Muscle layer of duodenum (tissue), 2 donors: ENCODE measurements at regions not wholly inside any gene's neighbourhood (a gene's known extent, or its start where the extent isn't known, plus 50 kb on each side); places are given as distances from the start of the nearest gene placed in this dataset.
A peak's percentile ranks its signal among the peaks of the same experiment; 100 is the strongest.
"Not testable (repeated sequence)": the region's sequence is repeated elsewhere in the genome, so short reads cannot be mapped to it uniquely, and the experiment has no call there.

Experiments
- H3K27ac ChIP-seq: one replicate; pipeline ENCODE4 v1.7.0; 2013; ENCODE audit warnings: mild to moderate bottlenecking, low read length
- H3K27me3 ChIP-seq: one replicate; pipeline ENCODE4 v1.7.0; 2013; ENCODE audit warnings: low read depth, mild to moderate bottlenecking, control low read depth, low read length
- H3K36me3 ChIP-seq, 2 donors: one replicate each; pipeline ENCODE4 v1.7.0; 2013; ENCODE audit warnings: low read length in 2 of 2, control low read depth in 1 of 2, mild to moderate bottlenecking in 1 of 2; ENCODE audit not compliant: insufficient read depth in 2 of 2, control insufficient read depth in 1 of 2
- H3K4me1 ChIP-seq, 2 donors: one replicate each; pipeline ENCODE4 v1.7.0; 2013; ENCODE audit warnings: low read length in 2 of 2, mild to moderate bottlenecking in 2 of 2, control low read depth in 1 of 2, moderate library complexity in 1 of 2; ENCODE audit not compliant: insufficient read depth in 2 of 2, control insufficient read depth in 1 of 2
- H3K4me3 ChIP-seq, 2 donors: one replicate each; pipeline ENCODE4 v1.7.0; 2013; ENCODE audit warnings: low read length in 2 of 2, low read depth in 1 of 2, mild to moderate bottlenecking in 1 of 2
- H3K9me3 ChIP-seq, 2 donors: one replicate each; pipeline ENCODE4 v1.7.0; 2013; ENCODE audit warnings: low read length in 2 of 2, control low read depth in 1 of 2, mild to moderate bottlenecking in 1 of 2; ENCODE audit not compliant: control insufficient read depth in 1 of 2
- donor health status: healthy.

GRCh38 chr3:197365586-197365985 lies 67.2 kb upstream of the DLG1 start:
- peaks cover 0 to under 1% of the 10 kb centered on the region in 2 donors for H3K9me3 ChIP-seq
- H3K27ac ChIP-seq = no peak overlapping the region
- no peaks in the 10 kb centered on the region for H3K4me1 ChIP-seq

GRCh38 chr3:197364410-197365071 lies 66.1 kb upstream of the DLG1 start:
- Histone ChIP-seq H3K36me3 (no peaks in the 10 kb centered on the region), H3K9me3 (peaks cover 0 to 3% of the 10 kb centered on the region in 2 donors), H3K27me3 (no peaks in the 10 kb centered on the region), H3K4me1 (no peaks in the 10 kb centered on the region), H3K27ac (no peak overlapping the region), H3K4me3 (no peak overlapping the region)

More at GRCh38 chr3:197365586-197365985, 67.2 kb upstream of the DLG1 start:
- H3K4me3 ChIP-seq = no peak overlapping the region
- H3K27me3 ChIP-seq = no peaks in the 10 kb centered on the region
- no peaks in the 10 kb centered on the region for H3K36me3 ChIP-seq

- no peaks in the 10 kb centered on the region for H3K4me1 ChIP-seq
- H3K27ac ChIP-seq = no peak overlapping the region
- peaks cover 0 to 3% of the 10 kb centered on the region in 2 donors for H3K9me3 ChIP-seq
- no peaks in the 10 kb centered on the region for H3K27me3 ChIP-seq
- H3K36me3 ChIP-seq = no peaks in the 10 kb centered on the region
- H3K4me3 ChIP-seq = no peak overlapping the region
Measured at GRCh38 chr3:197363553-197364409, 65.4 kb upstream of the DLG1 start.

- Histone ChIP-seq H3K4me1 (no peaks in the 10 kb centered on the region), H3K9me3 (peaks cover 0 to 3% of the 10 kb centered on the region in 2 donors), H3K4me3 (no peak overlapping the region), H3K27me3 (no peaks in the 10 kb centered on the region), H3K36me3 (no peaks in the 10 kb centered on the region), H3K27ac (no peak overlapping the region)
Measured at GRCh38 chr3:197362081-197362480, 63.7 kb upstream of the DLG1 start.

GRCh38 chr3:197360095-197360494 lies 61.7 kb upstream of the DLG1 start:
- H3K36me3 ChIP-seq, H3K9me3 ChIP-seq: not testable (repeated sequence)

GRCh38 chr3:197359476-197359875 lies 61.1 kb upstream of the DLG1 start:
- H3K9me3 ChIP-seq, H3K27me3 ChIP-seq, H3K4me3 ChIP-seq, H3K4me1 ChIP-seq, H3K27ac ChIP-seq, H3K36me3 ChIP-seq: not testable (repeated sequence)

More at GRCh38 chr3:197360095-197360494, 61.7 kb upstream of the DLG1 start:
- H3K4me1 ChIP-seq, H3K27ac ChIP-seq, H3K4me3 ChIP-seq, H3K27me3 ChIP-seq: not testable (repeated sequence)

- Histone ChIP-seq H3K27ac (no peak overlapping the region), H3K4me3 (peak overlapping the region in 1 of 2 donors; percentile 57), H3K9me3 (peaks cover 0 to 3% of the 10 kb centered on the region in 2 donors), H3K36me3 (no peaks in the 10 kb centered on the region), H3K4me1 (peaks cover 0 to 5% of the 10 kb centered on the region in 2 donors), H3K27me3 (no peaks in the 10 kb centered on the region)
Measured at GRCh38 chr3:197356741-197357140, 58.3 kb upstream of the DLG1 start.

- Histone ChIP-seq H3K27ac (no peak overlapping the region), H3K36me3 (no peaks in the 10 kb centered on the region), H3K9me3 (peaks cover 0 to 3% of the 10 kb centered on the region in 2 donors), H3K27me3 (no peaks in the 10 kb centered on the region), H3K4me1 (peaks cover 0 to 5% of the 10 kb centered on the region in 2 donors), H3K4me3 (peak overlapping the region in 1 of 2 donors; percentile 57)
Measured at GRCh38 chr3:197356275-197356674, 57.9 kb upstream of the DLG1 start.

GRCh38 chr3:197355713-197356112 lies 57.3 kb upstream of the DLG1 start:
- peaks cover 0 to 3% of the 10 kb centered on the region in 2 donors for H3K9me3 ChIP-seq
- H3K27me3 ChIP-seq = no peaks in the 10 kb centered on the region
- H3K4me1 ChIP-seq = peaks cover 0 to 5% of the 10 kb centered on the region in 2 donors
- H3K27ac ChIP-seq = no peak overlapping the region
- no peak overlapping the region for H3K4me3 ChIP-seq
- H3K36me3 ChIP-seq = no peaks in the 10 kb centered on the region

GRCh38 chr3:197354568-197355001 lies 56.2 kb upstream of the DLG1 start:
- no peaks in the 10 kb centered on the region for H3K36me3 ChIP-seq
- peaks cover 0 to 5% of the 10 kb centered on the region in 2 donors for H3K4me1 ChIP-seq
- H3K9me3 ChIP-seq = no peaks in the 10 kb centered on the region
- no peaks in the 10 kb centered on the region for H3K27me3 ChIP-seq
- H3K27ac ChIP-seq = peak overlapping the region; percentile 17
- peak overlapping the region in 1 of 2 donors; percentile 43 for H3K4me3 ChIP-seq

GRCh38 chr3:197353867-197354567 lies 55.6 kb upstream of the DLG1 start:
- H3K36me3 ChIP-seq = no peaks in the 10 kb centered on the region

More at GRCh38 chr3:197353867-197354567, 55.6 kb upstream of the DLG1 start:
- no peaks in the 10 kb centered on the region for H3K27me3 ChIP-seq
- peak overlapping the region; percentile 17 for H3K27ac ChIP-seq
- peak overlapping the region in 1 of 2 donors; percentile 43 for H3K4me3 ChIP-seq
- H3K4me1 ChIP-seq = peaks cover 0 to 5% of the 10 kb centered on the region in 2 donors
- H3K9me3 ChIP-seq = no peaks in the 10 kb centered on the region
